ENCODE measurements at regions not wholly inside any gene's neighbourhood (a gene's known extent, or its start where the extent isn't known, plus 50 kb on each side); places are given as distances from the start of the nearest gene placed in this dataset.
"Not testable (repeated sequence)": the region's sequence is repeated elsewhere in the genome, so short reads cannot be mapped to it uniquely, and the experiment has no call there.

- no peak overlapping the region for H3K9ac ChIP-seq (ENCODE audit: control insufficient read depth, extremely low read depth, insufficient read depth, low read length)
- H3K27me3 ChIP-seq (ENCODE audit: control insufficient read depth, extremely low read depth, insufficient read depth, low read length), result no peaks in the 10 kb centered on the region
- no peak overlapping the region for H2AFZ ChIP-seq (ENCODE audit: control insufficient read depth, low read length)
- TF ChIP-seq EZH2 (IDR thresholded peaks at IDR 0.05; ENCODE audit: low read length), result no peak
- no peak for TF ChIP-seq CTCF (optimal IDR thresholded peaks at IDR 0.05 in 1 of 3, IDR thresholded peaks at IDR 0.05 in 1 of 3, conservative IDR thresholded peaks at IDR 0.05 in 1 of 3; ENCODE audit: extremely low read depth in 1 of 3, insufficient read depth in 2 of 3, low read length in 3 of 3)
- no peaks in the 10 kb centered on the region for H3K79me2 ChIP-seq (ENCODE audit: control insufficient read depth, insufficient read depth, low read length)
- H4K20me1 ChIP-seq (ENCODE audit: control insufficient read depth, extremely low read depth, insufficient read depth, low read length), result no peaks in the 10 kb centered on the region
- DNase-seq (ENCODE audit: low read depth, low spot score), result no peak
- no peak overlapping the region for H3K27ac ChIP-seq (ENCODE audit: control insufficient read depth, insufficient read depth, low read length)
- H3K4me1 ChIP-seq (ENCODE audit: control insufficient read depth, extremely low read depth, insufficient read depth, low read length), result no peaks in the 10 kb centered on the region
- dilution Hi-C loops (cut with MboI; ENCODE audit: extremely low pct_ligation_motif_present, low sequenced_read_pairs), result no loop called here
- no peaks in the 10 kb centered on the region for H3K36me3 ChIP-seq (ENCODE audit: control insufficient read depth in 2 of 2, extremely low read depth in 1 of 2, insufficient read depth in 2 of 2, low read length in 2 of 2)
- H3K4me3 ChIP-seq (ENCODE audit: control insufficient read depth in 2 of 3, extremely low read depth in 1 of 3, insufficient read depth in 2 of 3, low read depth in 1 of 3, low read length in 3 of 3), result no peak overlapping the region
- no peaks in the 10 kb centered on the region for H3K9me3 ChIP-seq (ENCODE audit: control insufficient read depth, low read depth, low read length)
- H3K4me2 ChIP-seq (ENCODE audit: control insufficient read depth, extremely low read depth, insufficient read depth, low read depth, low read length), result no peak overlapping the region
- H3K9me1 ChIP-seq (ENCODE audit: control insufficient read depth, extremely low read depth, insufficient read depth, low read length), result no peaks in the 10 kb centered on the region
- FAIRE-seq, result no peak
Measured at GRCh38 chrX:52280812-52281211, 88.0 kb upstream of the XAGE2 start.

DNA sequence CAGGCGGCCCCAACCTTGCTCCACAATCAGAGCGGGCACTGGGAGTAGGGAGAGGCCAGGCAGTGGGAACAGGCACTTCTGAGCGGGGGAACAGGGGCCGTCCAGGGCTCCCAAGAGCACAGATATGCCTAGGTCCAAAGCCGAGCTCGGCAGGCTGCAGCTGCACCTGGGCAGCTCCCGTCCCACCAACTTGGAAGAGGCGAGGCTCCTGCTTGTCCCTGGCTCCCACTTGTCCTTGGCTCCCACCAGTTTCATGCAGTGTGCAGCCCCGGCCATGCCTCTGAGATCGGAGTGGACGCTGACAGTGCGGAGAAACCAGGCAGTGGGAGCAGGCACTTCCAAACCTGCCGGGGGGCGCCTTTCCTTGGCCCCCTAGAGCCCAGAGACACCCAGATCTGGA lies 84.0 kb upstream of the XAGE2 start:
- H3K79me2 ChIP-seq (ENCODE audit: control insufficient read depth, insufficient read depth, low read length), result no peaks in the 10 kb centered on the region
- no peak for FAIRE-seq
- no peaks in the 10 kb centered on the region for H3K9me1 ChIP-seq (ENCODE audit: control insufficient read depth, extremely low read depth, insufficient read depth, low read length)
- no peaks in the 10 kb centered on the region for H3K4me1 ChIP-seq (ENCODE audit: control insufficient read depth, extremely low read depth, insufficient read depth, low read length)
- no peak for TF ChIP-seq EZH2 (IDR thresholded peaks at IDR 0.05; ENCODE audit: low read length)
- no peak for TF ChIP-seq CTCF (optimal IDR thresholded peaks at IDR 0.05 in 1 of 3, IDR thresholded peaks at IDR 0.05 in 1 of 3, conservative IDR thresholded peaks at IDR 0.05 in 1 of 3; ENCODE audit: extremely low read depth in 1 of 3, insufficient read depth in 2 of 3, low read length in 3 of 3)
- DNase-seq (ENCODE audit: low read depth, low spot score), result no peak
- no peak overlapping the region for H3K4me3 ChIP-seq (ENCODE audit: control insufficient read depth in 2 of 3, extremely low read depth in 1 of 3, insufficient read depth in 2 of 3, low read depth in 1 of 3, low read length in 3 of 3)
- dilution Hi-C loops (cut with MboI; ENCODE audit: extremely low pct_ligation_motif_present, low sequenced_read_pairs), result no loop called here
- no peak overlapping the region for H3K4me2 ChIP-seq (ENCODE audit: control insufficient read depth, extremely low read depth, insufficient read depth, low read depth, low read length)
- H3K27ac ChIP-seq (ENCODE audit: control insufficient read depth, insufficient read depth, low read length), result no peak overlapping the region
- H3K27me3 ChIP-seq (ENCODE audit: control insufficient read depth, extremely low read depth, insufficient read depth, low read length), result no peaks in the 10 kb centered on the region
- H3K9me3 ChIP-seq (ENCODE audit: control insufficient read depth, low read depth, low read length), result peaks cover 2% of the 10 kb centered on the region
- no peaks in the 10 kb centered on the region for H4K20me1 ChIP-seq (ENCODE audit: control insufficient read depth, extremely low read depth, insufficient read depth, low read length)
- no peak overlapping the region for H2AFZ ChIP-seq (ENCODE audit: control insufficient read depth, low read length)
- no peak overlapping the region for H3K9ac ChIP-seq (ENCODE audit: control insufficient read depth, extremely low read depth, insufficient read depth, low read length)
- no peaks in the 10 kb centered on the region for H3K36me3 ChIP-seq (ENCODE audit: control insufficient read depth in 2 of 2, extremely low read depth in 1 of 2, insufficient read depth in 2 of 2, low read length in 2 of 2)

GRCh38 chrX:52298968-52299367 lies 69.9 kb upstream of the XAGE2 start:
- H3K9me1 ChIP-seq (ENCODE audit: control insufficient read depth, extremely low read depth, insufficient read depth, low read length); H3K4me1 ChIP-seq (ENCODE audit: control insufficient read depth, extremely low read depth, insufficient read depth, low read length); H3K9ac ChIP-seq (ENCODE audit: control insufficient read depth, extremely low read depth, insufficient read depth, low read length); FAIRE-seq; DNase-seq (ENCODE audit: low read depth, low spot score); H3K4me2 ChIP-seq (ENCODE audit: control insufficient read depth, extremely low read depth, insufficient read depth, low read depth, low read length); H3K9me3 ChIP-seq (ENCODE audit: control insufficient read depth, low read depth, low read length); H3K27ac ChIP-seq (ENCODE audit: control insufficient read depth, insufficient read depth, low read length); H3K79me2 ChIP-seq (ENCODE audit: control insufficient read depth, insufficient read depth, low read length); H4K20me1 ChIP-seq (ENCODE audit: control insufficient read depth, extremely low read depth, insufficient read depth, low read length); H3K27me3 ChIP-seq (ENCODE audit: control insufficient read depth, extremely low read depth, insufficient read depth, low read length); H3K36me3 ChIP-seq (ENCODE audit: control insufficient read depth in 2 of 2, extremely low read depth in 1 of 2, insufficient read depth in 2 of 2, low read length in 2 of 2); dilution Hi-C loops (cut with MboI; ENCODE audit: extremely low pct_ligation_motif_present, low sequenced_read_pairs); H3K4me3 ChIP-seq (ENCODE audit: control insufficient read depth in 2 of 3, extremely low read depth in 1 of 3, insufficient read depth in 2 of 3, low read depth in 1 of 3, low read length in 3 of 3); H2AFZ ChIP-seq (ENCODE audit: control insufficient read depth, low read length): not testable (repeated sequence)

- H3K4me1 ChIP-seq (ENCODE audit: control insufficient read depth, extremely low read depth, insufficient read depth, low read length); H3K9ac ChIP-seq (ENCODE audit: control insufficient read depth, extremely low read depth, insufficient read depth, low read length); H3K27me3 ChIP-seq (ENCODE audit: control insufficient read depth, extremely low read depth, insufficient read depth, low read length); DNase-seq (ENCODE audit: low read depth, low spot score); H4K20me1 ChIP-seq (ENCODE audit: control insufficient read depth, extremely low read depth, insufficient read depth, low read length); H3K79me2 ChIP-seq (ENCODE audit: control insufficient read depth, insufficient read depth, low read length); H2AFZ ChIP-seq (ENCODE audit: control insufficient read depth, low read length); H3K27ac ChIP-seq (ENCODE audit: control insufficient read depth, insufficient read depth, low read length); H3K9me1 ChIP-seq (ENCODE audit: control insufficient read depth, extremely low read depth, insufficient read depth, low read length); H3K4me3 ChIP-seq (ENCODE audit: control insufficient read depth in 2 of 3, extremely low read depth in 1 of 3, insufficient read depth in 2 of 3, low read depth in 1 of 3, low read length in 3 of 3); H3K9me3 ChIP-seq (ENCODE audit: control insufficient read depth, low read depth, low read length); FAIRE-seq; dilution Hi-C loops (cut with MboI; ENCODE audit: extremely low pct_ligation_motif_present, low sequenced_read_pairs); H3K36me3 ChIP-seq (ENCODE audit: control insufficient read depth in 2 of 2, extremely low read depth in 1 of 2, insufficient read depth in 2 of 2, low read length in 2 of 2); H3K4me2 ChIP-seq (ENCODE audit: control insufficient read depth, extremely low read depth, insufficient read depth, low read depth, low read length): not testable (repeated sequence)
Measured at GRCh38 chrX:52308532-52308931, 60.3 kb upstream of the XAGE2 start.
